ENCODE measurements at regions not wholly inside any gene's neighbourhood (a gene's known extent, or its start where the extent isn't known, plus 50 kb on each side); places are given as distances from the start of the nearest gene placed in this dataset.

DNA sequence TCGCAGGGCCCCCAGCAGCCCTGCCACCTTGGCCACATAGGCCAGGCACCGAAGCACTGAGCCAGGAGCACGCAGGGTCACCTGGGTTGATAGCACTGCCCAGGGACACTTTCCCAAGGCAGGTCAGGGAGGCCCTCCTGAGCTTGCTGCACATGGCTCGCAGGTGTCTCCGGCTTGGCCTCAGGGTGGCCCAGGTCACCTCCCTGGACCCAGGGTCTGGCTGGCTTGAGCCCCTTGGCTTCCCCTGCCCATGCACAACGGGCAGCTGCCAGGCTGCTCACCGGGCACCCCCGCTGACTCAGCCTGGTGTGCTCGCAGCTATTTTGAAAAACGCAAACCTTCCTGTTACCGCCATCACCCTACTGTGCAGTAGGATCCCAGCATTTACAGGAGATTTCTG is 502.3 kb downstream of the EIPR1 start:
- no peak overlapping the region for H2AFZ ChIP-seq (ENCODE audit: low read depth, low read length)
- no peak overlapping the region for H3K27ac ChIP-seq (ENCODE audit: low read length, poor library complexity, severe bottlenecking)
- no peaks in the 10 kb centered on the region for H3K9me3 ChIP-seq (ENCODE audit: control insufficient read depth, low read length)
- H3K36me3 ChIP-seq (ENCODE audit: control insufficient read depth in 1 of 2, insufficient read depth in 2 of 2, low read depth in 1 of 2, low read length in 2 of 2), result no peaks in the 10 kb centered on the region
- no peak overlapping the region for H2BK5ac ChIP-seq (ENCODE audit: low read depth, low read length, poor library complexity, severe bottlenecking)
- peaks cover 0 to 8% of the 10 kb centered on the region in 2 experiments for H3K27me3 ChIP-seq (ENCODE audit: control insufficient read depth in 1 of 2, insufficient read depth in 1 of 2, low read length in 2 of 2)
- no peak overlapping the region for H3K9ac ChIP-seq (ENCODE audit: low read length)
- no peak overlapping the region for H3K14ac ChIP-seq (ENCODE audit: low read length in 2 of 2)
- DNase-seq, result no peak
- no peak overlapping the region for H2AK5ac ChIP-seq (ENCODE audit: low read length, severe bottlenecking)
- H2BK15ac ChIP-seq (ENCODE audit: low read depth, poor library complexity, severe bottlenecking), result no peak overlapping the region
- no peak overlapping the region for H2BK12ac ChIP-seq (ENCODE audit: low read length in 2 of 2)
- no peaks in the 10 kb centered on the region for H3K79me1 ChIP-seq (replicated peaks; ENCODE audit: low read length, poor library complexity, severe bottlenecking)
- no peak overlapping the region for H3K4me3 ChIP-seq (ENCODE audit: insufficient read depth in 1 of 2, low read depth in 1 of 2, low read length in 2 of 2)
- H3K4me1 ChIP-seq (ENCODE audit: control insufficient read depth, insufficient read depth, low read depth, low read length), result no peaks in the 10 kb centered on the region
- no peak overlapping the region for H2BK120ac ChIP-seq (ENCODE audit: low read depth, low read length)
- no peak overlapping the region for H3K4ac ChIP-seq (ENCODE audit: low read depth in 1 of 2, low read length in 2 of 2)
- H3K18ac ChIP-seq (ENCODE audit: low read depth in 1 of 2, low read length in 2 of 2), result no peak overlapping the region
- no peak overlapping the region for H3K4me2 ChIP-seq (ENCODE audit: low read length, poor library complexity, severe bottlenecking)
- no peak overlapping the region for H4K8ac ChIP-seq (ENCODE audit: low read length)
- 87% methylated on average over 9 of the region's 11 CpGs for WGBS
- H3K23ac ChIP-seq (ENCODE audit: low read length in 2 of 2), result no peak overlapping the region
- no peak overlapping the region for H4K91ac ChIP-seq (ENCODE audit: low read length)

DNA sequence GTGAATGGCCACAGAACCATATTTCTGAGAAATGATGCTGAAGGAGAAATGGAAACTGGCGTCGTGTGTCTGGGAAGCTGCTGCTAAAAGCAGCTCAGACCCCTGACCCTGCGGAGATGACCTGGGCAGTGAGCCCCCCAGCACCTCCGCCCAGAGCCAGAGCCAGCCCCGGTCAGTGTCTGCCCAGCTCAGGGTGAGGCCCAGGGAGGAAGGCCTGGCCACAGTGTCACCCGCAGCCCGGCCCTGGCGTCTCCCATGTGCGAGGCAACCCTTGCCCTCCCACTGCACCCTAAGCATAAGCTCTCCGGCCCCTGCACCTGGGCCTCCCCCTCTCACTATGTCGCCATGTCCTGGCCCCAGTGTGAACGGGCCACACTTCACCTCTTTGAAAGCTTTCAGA is 502.8 kb downstream of the EIPR1 start:
- no peaks in the 10 kb centered on the region for H3K9me3 ChIP-seq (ENCODE audit: control insufficient read depth, low read length)
- no peak overlapping the region for H3K23ac ChIP-seq (ENCODE audit: low read length in 2 of 2)
- H3K18ac ChIP-seq (ENCODE audit: low read depth in 1 of 2, low read length in 2 of 2), result no peak overlapping the region
- H2BK12ac ChIP-seq (ENCODE audit: low read length in 2 of 2), result no peak overlapping the region
- H4K8ac ChIP-seq (ENCODE audit: low read length), result no peak overlapping the region
- no peak overlapping the region for H3K4me3 ChIP-seq (ENCODE audit: insufficient read depth in 1 of 2, low read depth in 1 of 2, low read length in 2 of 2)
- H3K36me3 ChIP-seq (ENCODE audit: control insufficient read depth in 1 of 2, insufficient read depth in 2 of 2, low read depth in 1 of 2, low read length in 2 of 2), result no peaks in the 10 kb centered on the region
- no peak overlapping the region for H4K91ac ChIP-seq (ENCODE audit: low read length)
- no peak overlapping the region for H3K9ac ChIP-seq (ENCODE audit: low read length)
- no peak overlapping the region for H3K4me2 ChIP-seq (ENCODE audit: low read length, poor library complexity, severe bottlenecking)
- 82% methylated on average over 12 of the region's 12 CpGs for WGBS
- H2AFZ ChIP-seq (ENCODE audit: low read depth, low read length), result no peak overlapping the region
- H3K4ac ChIP-seq (ENCODE audit: low read depth in 1 of 2, low read length in 2 of 2), result no peak overlapping the region
- H2BK5ac ChIP-seq (ENCODE audit: low read depth, low read length, poor library complexity, severe bottlenecking), result no peak overlapping the region
- no peak overlapping the region for H2AK5ac ChIP-seq (ENCODE audit: low read length, severe bottlenecking)
- no peaks in the 10 kb centered on the region for H3K4me1 ChIP-seq (ENCODE audit: control insufficient read depth, insufficient read depth, low read depth, low read length)
- H3K27ac ChIP-seq (ENCODE audit: low read length, poor library complexity, severe bottlenecking), result no peak overlapping the region
- H3K27me3 ChIP-seq (ENCODE audit: control insufficient read depth in 1 of 2, insufficient read depth in 1 of 2, low read length in 2 of 2), result peaks cover 0 to 8% of the 10 kb centered on the region in 2 experiments
- H3K14ac ChIP-seq (ENCODE audit: low read length in 2 of 2), result no peak overlapping the region
- no peak overlapping the region for H2BK15ac ChIP-seq (ENCODE audit: low read depth, poor library complexity, severe bottlenecking)
- no peak for DNase-seq
- no peak overlapping the region for H2BK120ac ChIP-seq (ENCODE audit: low read depth, low read length)
- H3K79me1 ChIP-seq (replicated peaks; ENCODE audit: low read length, poor library complexity, severe bottlenecking), result no peaks in the 10 kb centered on the region

DNA sequence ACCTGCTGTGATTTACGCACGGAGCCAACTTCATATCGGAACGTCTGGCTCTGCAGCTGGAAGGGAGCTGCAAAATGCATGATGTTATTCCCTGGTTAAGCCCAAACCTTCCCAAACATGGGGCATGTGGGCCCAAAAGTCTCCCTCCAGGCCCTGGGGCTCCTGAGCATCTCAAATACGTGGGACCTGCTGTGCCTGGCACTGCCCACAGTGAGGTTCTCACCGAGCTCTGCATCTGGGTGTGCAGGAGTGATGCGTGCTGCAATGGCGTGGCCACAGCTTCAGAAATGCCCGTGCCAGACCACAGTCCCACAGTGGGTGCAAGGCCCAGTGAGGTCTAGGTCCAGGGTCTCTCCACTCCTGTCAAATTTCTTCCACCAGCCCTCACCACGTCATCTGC is 503.3 kb downstream of the EIPR1 start:
- H3K9ac ChIP-seq (ENCODE audit: low read length), result no peak overlapping the region
- H3K4me1 ChIP-seq (ENCODE audit: control insufficient read depth, insufficient read depth, low read depth, low read length), result no peaks in the 10 kb centered on the region
- no peaks in the 10 kb centered on the region for H3K9me3 ChIP-seq (ENCODE audit: control insufficient read depth, low read length)
- no peak overlapping the region for H3K23ac ChIP-seq (ENCODE audit: low read length in 2 of 2)
- H3K79me1 ChIP-seq (replicated peaks; ENCODE audit: low read length, poor library complexity, severe bottlenecking), result no peaks in the 10 kb centered on the region
- no peak overlapping the region for H2AK5ac ChIP-seq (ENCODE audit: low read length, severe bottlenecking)
- no peak overlapping the region for H2BK120ac ChIP-seq (ENCODE audit: low read depth, low read length)
- no peak overlapping the region for H3K4me3 ChIP-seq (ENCODE audit: insufficient read depth in 1 of 2, low read depth in 1 of 2, low read length in 2 of 2)
- H3K27me3 ChIP-seq (ENCODE audit: control insufficient read depth in 1 of 2, insufficient read depth in 1 of 2, low read length in 2 of 2), result peaks cover 0 to 10% of the 10 kb centered on the region in 2 experiments
- DNase-seq, result no peak
- no peak overlapping the region for H4K91ac ChIP-seq (ENCODE audit: low read length)
- H3K4me2 ChIP-seq (ENCODE audit: low read length, poor library complexity, severe bottlenecking), result no peak overlapping the region
- H3K36me3 ChIP-seq (ENCODE audit: control insufficient read depth in 1 of 2, insufficient read depth in 2 of 2, low read depth in 1 of 2, low read length in 2 of 2), result no peaks in the 10 kb centered on the region
- H2BK5ac ChIP-seq (ENCODE audit: low read depth, low read length, poor library complexity, severe bottlenecking), result no peak overlapping the region
- no peak overlapping the region for H3K4ac ChIP-seq (ENCODE audit: low read depth in 1 of 2, low read length in 2 of 2)
- H3K14ac ChIP-seq (ENCODE audit: low read length in 2 of 2), result no peak overlapping the region
- no peak overlapping the region for H3K27ac ChIP-seq (ENCODE audit: low read length, poor library complexity, severe bottlenecking)
- no peak overlapping the region for H4K8ac ChIP-seq (ENCODE audit: low read length)
- H3K18ac ChIP-seq (ENCODE audit: low read depth in 1 of 2, low read length in 2 of 2), result no peak overlapping the region
- no peak overlapping the region for H2BK15ac ChIP-seq (ENCODE audit: low read depth, poor library complexity, severe bottlenecking)
- H2BK12ac ChIP-seq (ENCODE audit: low read length in 2 of 2), result no peak overlapping the region
- H2AFZ ChIP-seq (ENCODE audit: low read depth, low read length), result no peak overlapping the region
- WGBS, result 76% methylated on average over 9 of the region's 10 CpGs

DNA sequence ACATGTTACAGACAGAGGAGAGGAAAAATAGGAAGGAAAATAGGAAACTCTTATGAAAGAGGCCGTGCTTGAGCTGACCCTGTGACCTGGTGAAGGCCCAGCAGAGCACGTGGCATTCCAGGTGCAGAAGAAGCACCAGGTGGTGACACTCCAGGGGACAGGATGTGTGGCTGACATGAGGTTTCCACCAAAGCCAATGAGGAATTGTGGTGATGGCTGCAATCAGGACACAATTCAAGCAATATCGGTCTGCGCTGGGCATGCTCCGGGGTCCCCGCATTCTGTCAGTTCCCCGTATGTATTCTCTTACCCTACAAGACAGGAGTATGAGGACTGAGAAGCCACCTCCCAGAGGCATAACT is 504.2 kb downstream of the EIPR1 start:
- WGBS, result 72% methylated on average over 7 of the region's 7 CpGs
- DNase-seq, result no peak
- no peak overlapping the region for H4K8ac ChIP-seq (ENCODE audit: low read length)
- H2BK5ac ChIP-seq (ENCODE audit: low read depth, low read length, poor library complexity, severe bottlenecking), result no peak overlapping the region
- no peak overlapping the region for H2BK15ac ChIP-seq (ENCODE audit: low read depth, poor library complexity, severe bottlenecking)
- no peak overlapping the region for H2AK5ac ChIP-seq (ENCODE audit: low read length, severe bottlenecking)
- H3K9me3 ChIP-seq (ENCODE audit: control insufficient read depth, low read length), result no peaks in the 10 kb centered on the region
- no peak overlapping the region for H3K18ac ChIP-seq (ENCODE audit: low read depth in 1 of 2, low read length in 2 of 2)
- H3K4ac ChIP-seq (ENCODE audit: low read depth in 1 of 2, low read length in 2 of 2), result no peak overlapping the region
- H3K4me3 ChIP-seq (ENCODE audit: insufficient read depth in 1 of 2, low read depth in 1 of 2, low read length in 2 of 2), result no peak overlapping the region
- no peak overlapping the region for H3K9ac ChIP-seq (ENCODE audit: low read length)
- H2BK120ac ChIP-seq (ENCODE audit: low read depth, low read length), result no peak overlapping the region
- H2BK12ac ChIP-seq (ENCODE audit: low read length in 2 of 2), result no peak overlapping the region
- H3K23ac ChIP-seq (ENCODE audit: low read length in 2 of 2), result no peak overlapping the region
- H3K79me1 ChIP-seq (replicated peaks; ENCODE audit: low read length, poor library complexity, severe bottlenecking), result no peaks in the 10 kb centered on the region
- H2AFZ ChIP-seq (ENCODE audit: low read depth, low read length), result no peak overlapping the region
- no peaks in the 10 kb centered on the region for H3K36me3 ChIP-seq (ENCODE audit: control insufficient read depth in 1 of 2, insufficient read depth in 2 of 2, low read depth in 1 of 2, low read length in 2 of 2)
- no peaks in the 10 kb centered on the region for H3K4me1 ChIP-seq (ENCODE audit: control insufficient read depth, insufficient read depth, low read depth, low read length)
- H3K27me3 ChIP-seq (ENCODE audit: control insufficient read depth in 1 of 2, insufficient read depth in 1 of 2, low read length in 2 of 2), result peaks cover 0 to 13% of the 10 kb centered on the region in 2 experiments
- H3K27ac ChIP-seq (ENCODE audit: low read length, poor library complexity, severe bottlenecking), result no peak overlapping the region
- no peak overlapping the region for H3K4me2 ChIP-seq (ENCODE audit: low read length, poor library complexity, severe bottlenecking)
- H4K91ac ChIP-seq (ENCODE audit: low read length), result no peak overlapping the region
- H3K14ac ChIP-seq (ENCODE audit: low read length in 2 of 2), result no peak overlapping the region

All from mesenchymal stem cell (in vitro differentiated cells and primary cell).